B cell (primary cell): ENCODE measurements at regions not wholly inside any gene's neighbourhood (a gene's known extent, or its start where the extent isn't known, plus 50 kb on each side); places are given as distances from the start of the nearest gene placed in this dataset.

Experiments used
- ATAC-seq: fragments of 200-7000 bp; cut with Tn5 transposase; one replicate; pipeline ENCODE4 v1.10.0; 2021; ENCODE audit warnings: low read depth, mild to moderate bottlenecking, moderate number of reproducible peaks, moderate library complexity
- CTCF ChIA-PET: fragments of 350-600 bp; sonication (Branson Sonifier 250); formaldehyde crosslinking; loops from one replicate; lab custom pipeline; 2021; ENCODE audit warnings: antibody characterized with exemption, inconsistent platforms; lab: Charles Lee
- POLR2A ChIA-PET: fragments of 350-600 bp; sonication (Branson Sonifier 250); formaldehyde crosslinking; loops from one replicate; lab custom pipeline; 2021; ENCODE audit warnings: antibody characterized with exemption; lab: Charles Lee
- DNase-seq: peaks from one replicate; pipeline ENCODE4 v3.0.0; 2013
- H2AFZ ChIP-seq: 2 replicates; pipeline ENCODE4 v1.6.1; 2012; ENCODE audit warnings: mild to moderate bottlenecking, low read depth, low read length; ENCODE audit not compliant: insufficient read depth, poor library complexity, severe bottlenecking
- H3K27ac ChIP-seq, 2 donors: 1 replicate in 1 of 2; 2 replicates in 1 of 2; pipeline ENCODE4 v1.5.1; 2012 to 2013; ENCODE audit warnings: low read length in 2 of 2, mild to moderate bottlenecking in 2 of 2, moderate library complexity in 1 of 2
- H3K27me3 ChIP-seq, 4 experiments: fragments of 200-600 bp in 1 of 4; sonication (generic) in 1 of 4; replicated peaks in 1 of 4; 1 replicate in 2 of 4; 2 replicates in 2 of 4; pipeline versions ENCODE4 v1.6.1 to v1.7.0; 2013 to 2016; ENCODE audit warnings: low read length in 3 of 4, mild to moderate bottlenecking in 2 of 4, mixed read lengths in 1 of 4, moderate library complexity in 1 of 4; ENCODE audit not compliant: insufficient read depth in 4 of 4, control insufficient read depth in 3 of 4; ENCODE audit errors: control extremely low read depth in 1 of 4
- H3K36me3 ChIP-seq, 2 experiments: replicated peaks in 1 of 2; 1 replicate in 1 of 2; 2 replicates in 1 of 2; pipeline versions ENCODE4 v1.6.1 to v1.7.1; 2013; ENCODE audit warnings: low read length in 1 of 2; ENCODE audit not compliant: insufficient read depth in 2 of 2, control insufficient read depth in 1 of 2; ENCODE audit errors: control extremely low read depth in 1 of 2, extremely low read depth in 1 of 2
- H3K4me1 ChIP-seq, 2 donors: fragments of 200-600 bp in 1 of 2; sonication (generic) in 1 of 2; 1 replicate in 1 of 2; 2 replicates in 1 of 2; pipeline versions ENCODE4 v1.5.1 to v1.6.1; 2013 to 2017; ENCODE audit warnings: low read length in 2 of 2; ENCODE audit not compliant: control insufficient read depth in 2 of 2, insufficient read depth in 2 of 2
- H3K4me2 ChIP-seq: replicated peaks from 2 replicates; pipeline ENCODE3; 2012; ENCODE audit warnings: mild to moderate bottlenecking, low read depth, low read length; ENCODE audit not compliant: poor library complexity, severe bottlenecking
- H3K4me3 ChIP-seq, 5 experiments: fragments of 200-600 bp in 1 of 5; sonication (generic) in 1 of 5; 1 replicate in 3 of 5; 2 replicates in 2 of 5; pipeline versions ENCODE4 v1.5.1 to v1.7.0; 2011 to 2016; ENCODE audit warnings: low read length in 4 of 5, mild to moderate bottlenecking in 4 of 5, low read depth in 2 of 5, control low read depth in 1 of 5, moderate library complexity in 1 of 5; ENCODE audit not compliant: insufficient read depth in 1 of 5; ENCODE audit errors: control extremely low read depth in 1 of 5, extremely low read depth in 1 of 5
- H3K79me2 ChIP-seq: fragments of 200-600 bp; sonication (generic); one replicate; pipeline ENCODE4 v1.6.0; 2016; ENCODE audit warnings: low read length; ENCODE audit not compliant: control insufficient read depth, insufficient read depth
- H3K9ac ChIP-seq: fragments of 200-600 bp; sonication (generic); 2 replicates; pipeline ENCODE4 v1.6.1; 2017; ENCODE audit warnings: mild to moderate bottlenecking, low read length, moderate library complexity
- H3K9me3 ChIP-seq, 3 donors: one replicate each; pipeline versions ENCODE4 v1.6.1 to v1.7.1; 2013; ENCODE audit warnings: low read length in 2 of 3; ENCODE audit not compliant: control insufficient read depth in 2 of 3, insufficient read depth in 1 of 3; ENCODE audit errors: control extremely low read depth in 1 of 3
- H4K20me1 ChIP-seq: 2 replicates; pipeline ENCODE4 v1.6.0; 2012; ENCODE audit warnings: mild to moderate bottlenecking, low read length; ENCODE audit not compliant: insufficient read depth, control insufficient read depth, poor library complexity, severe bottlenecking
- H3K27ac Mint-ChIP-seq: one replicate; pipeline ENCODE4 v1.8.0; 2021; ENCODE audit warnings: mixed read lengths
- H3K27me3 Mint-ChIP-seq: one replicate; pipeline ENCODE4 v1.8.0; 2021; ENCODE audit warnings: mixed read lengths
- H3K4me1 Mint-ChIP-seq: one replicate; pipeline ENCODE4 v1.8.0; 2021; ENCODE audit warnings: mixed read lengths
- H3K4me3 Mint-ChIP-seq: one replicate; pipeline ENCODE4 v1.8.0; 2021; ENCODE audit warnings: mixed read lengths
- H3K9me3 Mint-ChIP-seq: one replicate; pipeline ENCODE4 v1.8.0; 2022; ENCODE audit warnings: mixed read lengths; ENCODE audit not compliant: insufficient read depth
- CTCF ChIP-seq: fragments of 200-600 bp; IDR thresholded peaks from one replicate; pipeline ENCODE4 v1.8.0; 2022; ENCODE audit warnings: antibody characterized with exemption, mild to moderate bottlenecking
- EZH2 ChIP-seq: IDR thresholded peaks from 2 replicates; pipeline ENCODE4 v1.6.1; 2012; ENCODE audit warnings: borderline replicate concordance, low read depth, mild to moderate bottlenecking, moderate library complexity, low read length; ENCODE audit not compliant: insufficient read depth, poor library complexity, severe bottlenecking
- WGBS: methylation state at CpG from one replicate; pipeline ENCODE4 v1.1.5; 2013; ENCODE audit warnings: missing lambda C conversion rate; ENCODE audit not compliant: insufficient coverage; 5-methylcytosine and 5-hydroxymethylcytosine counted together
- intact Hi-C: fragments of 100-400 bp; cut with micrococcal nuclease; formaldehyde crosslinking; loops from one replicate; pipeline ENCODE4 v1.10.0; 2022

- DNase-seq (no peak), ATAC-seq (no peak)
- Histone ChIP-seq H4K20me1 (no peaks in the 10 kb centered on the region), H3K4me3 (no peak overlapping the region), H3K36me3 (no peaks in the 10 kb centered on the region), H2AFZ (no peak overlapping the region), H3K9ac (no peak overlapping the region), H3K4me1 (no peaks in the 10 kb centered on the region), H3K4me2 (no peak overlapping the region), H3K27ac (no peak overlapping the region), H3K79me2 (no peaks in the 10 kb centered on the region), H3K9me3 (peaks cover 0 to 3% (median 0%) of the 10 kb centered on the region in 3 donors), H3K27me3 (no peaks in the 10 kb centered on the region)
- intact Hi-C loops, result no loop called here
- H3K9me3 Mint-ChIP-seq, result peaks cover 9% of the 10 kb centered on the region
- 49% methylated on average over 2 of the region's 6 CpGs for WGBS
- H3K27ac Mint-ChIP-seq, result no peak overlapping the region
- no peak overlapping the region for H3K4me3 Mint-ChIP-seq
- H3K4me1 Mint-ChIP-seq, result no peaks in the 10 kb centered on the region
- POLR2A ChIA-PET, result no interaction called here
- no peaks in the 10 kb centered on the region for H3K27me3 Mint-ChIP-seq
- no peak for TF ChIP-seq CTCF
- TF ChIP-seq EZH2, result no peak
- CTCF ChIA-PET, result no interaction called here
These were observed 552.6 kb upstream of the ADAMTS9 start for GRCh38 chr3:65240366-65240765.

GRCh38 chr3:65238652-65239051, 550.9 kb upstream of the ADAMTS9 start:
- H3K4me2 ChIP-seq, result no peak overlapping the region
- no peaks in the 10 kb centered on the region for H4K20me1 ChIP-seq
- H3K4me3 Mint-ChIP-seq, result no peak overlapping the region
- intact Hi-C loops, result no loop called here
- DNase-seq (no peak), ATAC-seq (no peak)
- no peaks in the 10 kb centered on the region for H3K4me1 Mint-ChIP-seq
- no peaks in the 10 kb centered on the region for H3K27me3 Mint-ChIP-seq
- H3K27ac Mint-ChIP-seq, result no peak overlapping the region
- TF ChIP-seq CTCF (no peak), EZH2 (no peak)
- no CpG with 5 or more reads among the region's 2 CpGs for WGBS
- H3K9ac ChIP-seq, result no peak overlapping the region
- H3K4me1 ChIP-seq, result no peaks in the 10 kb centered on the region
- no peaks in the 10 kb centered on the region for H3K27me3 ChIP-seq
- CTCF ChIA-PET, result no interaction called here
- H3K9me3 ChIP-seq, result peaks cover 0 to 3% (median 0%) of the 10 kb centered on the region in 3 donors
- H2AFZ ChIP-seq, result no peak overlapping the region
- POLR2A ChIA-PET, result no interaction called here
- no peaks in the 10 kb centered on the region for H3K36me3 ChIP-seq
- no peak overlapping the region for H3K4me3 ChIP-seq
- peaks cover 7% of the 10 kb centered on the region for H3K9me3 Mint-ChIP-seq
- H3K79me2 ChIP-seq, result no peaks in the 10 kb centered on the region
- no peak overlapping the region for H3K27ac ChIP-seq
